GM12864 (cell line): ENCODE measurements at regions not wholly inside any gene's neighbourhood (a gene's known extent, or its start where the extent isn't known, plus 50 kb on each side); places are given as distances from the start of the nearest gene placed in this dataset.
"Not testable (repeated sequence)": the region's sequence is repeated elsewhere in the genome, so short reads cannot be mapped to it uniquely, and the experiment has no call there.

Experiments used
- DNase-seq: peaks from one replicate; pipeline ENCODE4 v3.0.0-alpha.2; 2011; ENCODE audit warnings: low read depth
- H3K4me3 ChIP-seq: 2 replicates; pipeline ENCODE4 v1.5.1; 2011; ENCODE audit warnings: mild to moderate bottlenecking, low read depth, low read length, control low read depth
- TF ChIP-seq, protein P1 (sequence below): IDR thresholded peaks from 2 replicates; pipeline ENCODE4 v1.5.1; 2011; ENCODE audit warnings: low read depth, mild to moderate bottlenecking, moderate library complexity, low read length, control low read depth, inconsistent platforms; ENCODE audit errors: missing control alignments

DNA sequence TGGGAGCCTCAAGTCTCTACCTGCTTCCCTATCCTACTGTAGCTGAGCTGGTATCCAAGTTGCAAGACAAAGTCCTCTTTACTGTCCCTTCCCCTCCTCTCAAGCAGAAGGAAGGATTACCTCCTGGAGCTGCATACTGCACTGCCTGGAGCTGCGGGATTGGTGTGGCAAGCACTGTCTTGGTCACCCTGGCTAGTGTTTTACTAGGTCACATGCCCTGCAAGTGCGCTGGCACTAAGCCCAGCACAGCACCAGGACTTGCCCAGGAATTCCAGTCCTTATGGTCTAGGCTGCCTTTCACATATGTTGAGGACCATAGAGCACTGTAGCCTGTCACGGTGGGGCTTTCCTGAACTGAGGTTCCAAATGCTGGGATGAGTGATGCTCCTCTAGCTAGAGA is 227.3 kb upstream of the ZC4H2 start:
- DNase-seq: no peak
- TF ChIP-seq, protein P1, sequence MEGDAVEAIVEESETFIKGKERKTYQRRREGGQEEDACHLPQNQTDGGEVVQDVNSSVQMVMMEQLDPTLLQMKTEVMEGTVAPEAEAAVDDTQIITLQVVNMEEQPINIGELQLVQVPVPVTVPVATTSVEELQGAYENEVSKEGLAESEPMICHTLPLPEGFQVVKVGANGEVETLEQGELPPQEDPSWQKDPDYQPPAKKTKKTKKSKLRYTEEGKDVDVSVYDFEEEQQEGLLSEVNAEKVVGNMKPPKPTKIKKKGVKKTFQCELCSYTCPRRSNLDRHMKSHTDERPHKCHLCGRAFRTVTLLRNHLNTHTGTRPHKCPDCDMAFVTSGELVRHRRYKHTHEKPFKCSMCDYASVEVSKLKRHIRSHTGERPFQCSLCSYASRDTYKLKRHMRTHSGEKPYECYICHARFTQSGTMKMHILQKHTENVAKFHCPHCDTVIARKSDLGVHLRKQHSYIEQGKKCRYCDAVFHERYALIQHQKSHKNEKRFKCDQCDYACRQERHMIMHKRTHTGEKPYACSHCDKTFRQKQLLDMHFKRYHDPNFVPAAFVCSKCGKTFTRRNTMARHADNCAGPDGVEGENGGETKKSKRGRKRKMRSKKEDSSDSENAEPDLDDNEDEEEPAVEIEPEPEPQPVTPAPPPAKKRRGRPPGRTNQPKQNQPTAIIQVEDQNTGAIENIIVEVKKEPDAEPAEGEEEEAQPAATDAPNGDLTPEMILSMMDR: no peak
- no peak overlapping the region for H3K4me3 ChIP-seq

DNA sequence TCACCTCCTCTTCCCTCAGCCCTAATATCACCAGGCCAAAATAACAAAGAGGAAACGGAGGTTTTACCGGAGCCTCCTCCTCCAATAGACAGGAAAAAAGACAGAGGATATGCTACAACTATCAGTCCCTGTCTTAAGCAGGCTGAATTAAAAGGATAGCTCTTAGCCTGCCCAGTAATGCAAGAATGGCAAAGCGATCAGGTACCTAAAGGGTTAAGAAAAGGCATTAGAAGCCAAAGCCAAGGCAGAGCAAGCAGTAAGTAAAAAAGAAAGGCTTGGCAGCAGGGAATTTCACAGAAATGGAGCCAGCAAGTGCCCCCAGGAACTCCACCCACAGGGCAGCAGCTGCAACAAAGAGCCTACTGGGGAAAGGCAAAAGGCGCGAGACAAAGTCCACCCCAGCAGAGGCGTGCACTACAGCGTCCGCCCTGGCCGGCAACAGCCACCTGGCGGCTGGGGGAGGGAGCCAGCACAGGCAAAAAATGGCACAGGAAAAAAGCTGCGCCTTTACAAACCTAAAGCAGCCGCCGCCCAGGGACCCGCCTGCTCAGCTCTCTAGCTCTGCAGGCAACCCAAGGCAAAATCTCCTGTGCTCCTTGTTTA is 220.6 kb upstream of the ZC4H2 start:
- DNase-seq: no peak
- TF ChIP-seq, protein P1: no peak
- no peak overlapping the region for H3K4me3 ChIP-seq

DNA sequence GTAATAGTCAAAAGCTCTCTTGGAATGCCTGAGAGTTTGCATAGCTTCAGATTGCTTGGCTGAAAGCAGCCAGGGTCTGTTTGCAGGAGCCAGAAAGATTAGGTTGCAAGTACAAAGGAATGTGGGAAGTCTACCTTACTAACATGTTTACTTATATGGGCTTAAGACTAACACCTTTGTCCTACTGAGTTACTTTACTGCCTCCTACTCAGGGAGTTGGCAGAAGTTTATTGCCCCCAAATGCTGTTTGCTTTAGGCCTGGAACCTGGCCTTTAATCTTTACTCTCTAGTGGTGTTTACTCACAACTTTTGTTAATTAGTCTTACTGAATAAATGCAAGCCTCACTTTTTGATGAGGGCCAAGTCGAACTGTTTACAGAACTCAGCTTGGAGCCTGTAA is 219.4 kb upstream of the ZC4H2 start:
- TF ChIP-seq, protein P1: no peak
- no peak overlapping the region for H3K4me3 ChIP-seq
- DNase-seq: no peak

DNA sequence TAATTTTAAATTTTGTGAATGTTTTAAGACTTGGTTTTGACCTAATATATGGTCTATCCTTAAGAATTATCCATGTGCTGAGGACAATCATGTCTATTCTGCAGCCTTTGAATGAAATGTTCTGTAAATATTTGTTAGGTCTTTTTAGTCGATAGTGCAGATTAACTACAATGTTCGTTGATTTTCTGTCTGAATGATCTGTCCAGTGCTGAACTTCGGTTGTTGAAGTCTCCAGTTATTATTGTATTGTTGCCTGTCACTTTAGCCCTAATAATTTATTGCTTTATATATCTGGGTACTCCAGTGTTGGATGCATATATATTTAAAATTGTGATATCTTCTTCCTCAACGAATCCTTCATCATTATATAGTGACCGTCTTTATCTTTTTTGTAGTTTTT is 218.3 kb upstream of the ZC4H2 start:
- DNase-seq: no peak
- TF ChIP-seq, protein P1: no peak
- H3K4me3 ChIP-seq: no peak overlapping the region

DNA sequence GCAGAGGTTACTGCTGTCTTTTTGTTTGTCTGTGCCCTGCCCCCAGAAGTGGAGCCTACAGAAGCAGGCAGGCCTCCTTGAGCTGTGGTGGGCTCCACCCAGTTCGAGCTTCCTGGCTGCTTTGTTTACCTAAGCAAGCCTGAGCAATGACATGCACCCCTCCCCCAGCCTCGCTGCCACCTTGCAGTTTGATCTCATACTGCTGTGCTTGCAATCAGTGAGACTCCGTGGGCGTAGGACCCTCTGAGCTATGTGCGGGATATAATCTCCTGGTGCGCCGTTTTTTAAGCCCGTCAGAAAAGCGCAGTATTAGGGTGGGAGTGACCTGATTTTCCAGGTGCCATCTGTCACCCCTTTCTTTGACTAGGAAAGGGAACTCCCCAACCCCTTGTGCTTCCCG is 187.1 kb upstream of the ZC4H2 start:
- not testable (repeated sequence) for H3K4me3 ChIP-seq, DNase-seq

DNA sequence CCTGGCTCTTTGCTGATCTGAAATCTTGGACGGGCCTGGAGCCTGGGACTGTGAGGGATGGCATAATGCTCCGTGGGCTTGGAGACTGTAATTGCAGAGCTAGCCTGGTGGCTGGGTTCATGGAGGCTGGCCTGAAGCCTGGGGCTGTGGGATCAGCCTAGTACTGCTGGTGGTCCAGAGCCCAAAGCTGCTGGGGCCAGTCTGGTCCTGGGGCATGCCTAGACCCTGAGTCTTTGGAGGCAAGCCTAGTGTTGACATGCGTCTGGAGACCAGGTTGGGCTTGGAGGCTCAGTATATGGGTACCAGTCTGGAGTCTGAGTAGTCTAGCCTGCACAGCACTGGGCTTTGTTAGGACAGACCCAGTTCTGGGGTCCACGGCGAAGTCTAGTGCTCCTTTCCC is 172.0 kb upstream of the ZC4H2 start:
- no peak for DNase-seq
- H3K4me3 ChIP-seq: no peak overlapping the region
- TF ChIP-seq, protein P1: no peak

DNA sequence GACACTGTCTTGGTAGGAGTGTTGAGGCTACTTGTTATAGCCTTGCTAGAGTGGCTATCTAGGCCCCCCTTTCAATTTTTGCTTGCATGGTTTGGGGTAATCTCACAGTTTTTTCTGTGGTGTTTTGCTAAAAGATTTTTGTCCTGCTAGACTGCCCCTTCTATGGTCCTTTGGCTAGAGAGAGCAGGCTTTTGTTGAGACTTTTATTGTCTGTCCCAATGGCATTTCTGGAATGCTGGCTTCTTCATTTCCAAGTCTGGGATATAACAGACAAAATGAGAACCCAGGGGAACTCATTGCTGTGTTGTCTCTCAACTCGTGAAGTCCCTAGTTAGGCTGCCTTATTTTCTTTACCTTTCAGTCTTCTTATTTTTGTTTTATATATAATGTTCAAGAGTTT is 160.2 kb upstream of the ZC4H2 start:
- no peak for DNase-seq
- TF ChIP-seq, protein P1: no peak
- no peak overlapping the region for H3K4me3 ChIP-seq
